WTC11 (cell line): ENCODE measurements at regions not wholly inside any gene's neighbourhood (a gene's known extent, or its start where the extent isn't known, plus 50 kb on each side); places are given as distances from the start of the nearest gene placed in this dataset.

Source experiments
- AFF4 ChIP-seq: sonication (generic); formaldehyde crosslinking; IDR thresholded peaks from 2 replicates; pipeline ENCODE4 v1.8.1; 2023; ENCODE audit warnings: mild to moderate bottlenecking, missing genetic modification reagents, borderline replicate concordance
- CTCF ChIP-seq: fragments of 200-600 bp; IDR thresholded peaks from 2 replicates; pipeline ENCODE4 v1.8.0; 2022; ENCODE audit warnings: antibody characterized with exemption
- HMGXB4 ChIP-seq: sonication (generic); formaldehyde crosslinking; IDR thresholded peaks from 2 replicates; pipeline ENCODE4 v1.8.1; 2023; ENCODE audit warnings: mild to moderate bottlenecking, moderate library complexity, missing genetic modification reagents
- IRF2 ChIP-seq: sonication (generic); formaldehyde crosslinking; IDR thresholded peaks from 2 replicates; pipeline ENCODE4 v1.8.0; 2022; ENCODE audit warnings: low read depth, missing genetic modification reagents, borderline replicate concordance
- MAX ChIP-seq: sonication (generic); formaldehyde crosslinking; IDR thresholded peaks from 2 replicates; pipeline ENCODE4 v1.8.0; 2022; ENCODE audit warnings: mild to moderate bottlenecking, missing genetic modification reagents
- NFE2L1 ChIP-seq: sonication (generic); formaldehyde crosslinking; IDR thresholded peaks from 2 replicates; pipeline ENCODE4 v1.8.1; 2023; ENCODE audit warnings: missing genetic modification reagents
- USF2 ChIP-seq: sonication (generic); formaldehyde crosslinking; IDR thresholded peaks from 2 replicates; pipeline ENCODE4 v1.8.1; 2023; ENCODE audit warnings: mild to moderate bottlenecking, missing genetic modification reagents, moderate library complexity

- TF ChIP-seq CTCF = no peak
- TF ChIP-seq MAX = no peak
- TF ChIP-seq IRF2 (CRISPR knock-in tag) = no peak
- TF ChIP-seq HMGXB4 (CRISPR knock-in tag) = no peak
- TF ChIP-seq USF2 = no peak
- TF ChIP-seq AFF4 (CRISPR knock-in tag) = no peak
- no peak for TF ChIP-seq NFE2L1 (CRISPR knock-in tag)
Measured at GRCh38 chr4:56215141-56215783, 172.0 kb downstream of the AASDH start.
